Naive B cell (primary cell): ENCODE measurements at regions not wholly inside any gene's neighbourhood (a gene's known extent, or its start where the extent isn't known, plus 50 kb on each side); places are given as distances from the start of the nearest gene placed in this dataset.
"Not testable (repeated sequence)": the region's sequence is repeated elsewhere in the genome, so short reads cannot be mapped to it uniquely, and the experiment has no call there.

ENCODE experiments used
- ATAC-seq, 2 donors: fragments of 150-1000 bp; cut with Tn5 transposase; 2 replicates each; pipeline ENCODE4 v1.10.0; 2021; ENCODE audit warnings: low read depth in 2 of 2, mild to moderate bottlenecking in 2 of 2, moderate library complexity in 2 of 2
- DNase-seq: peaks from one replicate; pipeline ENCODE4 v3.0.0; 2022
- H3K27ac Mint-ChIP-seq, 6 donors: one replicate each; pipeline ENCODE4 v1.8.0; 2020 to 2022; ENCODE audit warnings: mild to moderate bottlenecking in 6 of 6, mixed read lengths in 6 of 6, moderate library complexity in 5 of 6, inconsistent platforms in 2 of 6
- H3K27me3 Mint-ChIP-seq, 3 donors: one replicate each; pipeline ENCODE4 v1.8.0; 2021 to 2022; ENCODE audit warnings: mixed read lengths in 3 of 3, mild to moderate bottlenecking in 1 of 3
- H3K36me3 Mint-ChIP-seq, 2 donors: one replicate each; pipeline ENCODE4 v1.8.0; 2020 to 2022; ENCODE audit warnings: mixed read lengths in 2 of 2, inconsistent platforms in 1 of 2, mild to moderate bottlenecking in 1 of 2
- H3K4me1 Mint-ChIP-seq, 3 donors: one replicate each; pipeline ENCODE4 v1.8.0; 2020 to 2022; ENCODE audit warnings: mixed read lengths in 3 of 3, inconsistent platforms in 1 of 3, mild to moderate bottlenecking in 1 of 3, moderate library complexity in 1 of 3
- H3K4me3 Mint-ChIP-seq, 8 donors: one replicate each; pipeline ENCODE4 v1.8.0; 2020 to 2022; ENCODE audit warnings: mild to moderate bottlenecking in 8 of 8, mixed read lengths in 8 of 8, moderate library complexity in 8 of 8, inconsistent platforms in 2 of 8
- H3K9me3 Mint-ChIP-seq, 7 donors: one replicate each; pipeline ENCODE4 v1.8.0; 2020 to 2022; ENCODE audit warnings: mixed read lengths in 7 of 7, mild to moderate bottlenecking in 5 of 7, inconsistent platforms in 2 of 7, moderate library complexity in 1 of 7

DNA sequence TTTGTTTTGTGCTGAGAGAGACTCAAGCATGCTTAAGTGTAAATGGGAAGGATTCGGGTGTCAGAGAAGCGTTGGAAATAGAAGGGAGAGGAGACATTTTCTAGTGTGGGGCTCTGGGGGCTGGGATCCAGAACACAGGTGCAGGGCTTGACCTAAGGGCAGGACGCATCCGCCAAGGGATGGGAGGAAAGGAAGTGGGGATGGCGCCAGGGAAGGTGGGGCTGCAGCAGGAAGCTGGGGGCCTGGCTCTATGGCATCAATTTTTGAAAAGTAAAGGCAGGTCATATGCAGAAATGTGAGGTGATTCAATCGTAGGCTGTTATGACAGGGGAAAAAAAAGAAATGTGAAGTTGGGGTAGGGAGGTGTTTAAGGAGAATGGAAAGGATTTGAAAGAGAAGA, 143.2 kb upstream of the SERTAD2 start:
- Mint-ChIP-seq H3K36me3 (no peaks in the 10 kb centered on the region), H3K27ac (no peak overlapping the region), H3K4me1 (no peaks in the 10 kb centered on the region), H3K27me3 (no peaks in the 10 kb centered on the region), H3K4me3 (no peak overlapping the region), H3K9me3 (peaks cover 0 to 1% (median 0%) of the 10 kb centered on the region in 7 donors)
- ATAC-seq = no peak
- no peak for DNase-seq

- H3K27me3 Mint-ChIP-seq = no peaks in the 10 kb centered on the region
Measured at GRCh38 chr2:64797881-64798575, 144.3 kb upstream of the SERTAD2 start.

DNA sequence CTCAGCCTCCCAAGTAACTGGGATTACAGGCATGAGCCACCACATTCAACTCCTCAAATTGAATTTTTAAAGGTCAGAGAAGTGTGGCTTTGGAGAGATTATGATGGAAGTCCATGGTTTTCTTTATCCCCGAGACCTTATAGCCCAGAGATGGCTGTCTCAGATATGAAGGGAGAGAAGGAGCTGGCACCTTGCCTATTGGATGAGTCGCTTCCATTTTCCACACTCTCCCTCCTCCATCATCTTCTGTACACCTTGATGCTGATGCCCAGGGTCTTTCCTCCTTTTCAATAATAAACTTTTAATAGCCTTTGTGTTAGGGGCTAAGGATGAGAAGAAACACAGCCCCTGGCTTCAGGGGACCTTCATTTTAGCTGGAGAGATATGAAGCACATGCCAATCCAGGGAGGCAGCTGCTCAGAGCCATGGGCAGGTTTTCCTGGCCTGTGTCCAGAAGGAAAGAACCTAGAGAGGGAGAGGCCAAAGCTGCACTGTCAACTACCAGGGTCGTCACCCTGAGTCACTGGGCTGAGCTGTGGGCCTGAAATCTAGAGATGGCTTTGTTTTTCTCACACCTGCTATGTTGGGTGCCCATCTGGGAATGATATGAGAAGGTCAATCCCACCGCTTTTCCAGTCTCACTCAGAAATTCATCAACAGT, 146.0 kb upstream of the SERTAD2 start:
- ATAC-seq = no peak
- Mint-ChIP-seq H3K9me3 (peaks cover 0 to 1% (median 0%) of the 10 kb centered on the region in 7 donors), H3K36me3 (no peaks in the 10 kb centered on the region), H3K27me3 (no peaks in the 10 kb centered on the region), H3K4me3 (no peak overlapping the region), H3K27ac (no peak overlapping the region), H3K4me1 (no peaks in the 10 kb centered on the region)
- DNase-seq = no peak

More at GRCh38 chr2:64797881-64798575, 144.3 kb upstream of the SERTAD2 start:
- H3K4me3 Mint-ChIP-seq = no peak overlapping the region
- peaks cover 0 to 1% (median 0%) of the 10 kb centered on the region in 7 donors for H3K9me3 Mint-ChIP-seq
- ATAC-seq (no peak), DNase-seq (no peak)
- H3K4me1 Mint-ChIP-seq = no peaks in the 10 kb centered on the region
- H3K27ac Mint-ChIP-seq = no peak overlapping the region
- H3K36me3 Mint-ChIP-seq = no peaks in the 10 kb centered on the region

- no peaks in the 10 kb centered on the region for H3K27me3 Mint-ChIP-seq
- DNase-seq (no peak), ATAC-seq (no peak)
- H3K36me3 Mint-ChIP-seq = peaks cover 0 to 9% of the 10 kb centered on the region in 2 donors
- no peak overlapping the region for H3K4me3 Mint-ChIP-seq
- H3K4me1 Mint-ChIP-seq = peaks cover 0 to 18% (median 14%) of the 10 kb centered on the region in 3 donors
- H3K9me3 Mint-ChIP-seq = no peaks in the 10 kb centered on the region
- no peak overlapping the region for H3K27ac Mint-ChIP-seq
Measured at GRCh38 chr2:64803776-64804175, 150.1 kb upstream of the SERTAD2 start.

DNA sequence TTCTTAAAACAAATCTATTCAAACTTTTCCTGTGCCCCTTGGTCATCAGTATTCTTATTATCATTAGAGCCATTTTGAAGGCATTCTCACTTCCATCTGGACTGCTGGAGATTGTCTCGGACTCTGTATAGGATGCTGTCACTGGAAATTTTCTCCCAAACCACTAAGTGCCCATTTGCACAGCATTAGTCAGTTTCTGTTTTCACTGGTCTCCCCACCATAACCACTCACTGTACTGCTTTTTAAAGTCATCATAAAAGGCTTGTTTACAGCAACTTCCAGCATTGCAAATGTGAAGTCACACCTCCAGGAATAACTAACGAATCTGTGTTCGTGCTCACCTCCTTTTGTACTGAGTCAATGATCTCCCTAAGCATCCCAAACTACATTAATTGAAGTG, 150.9 kb upstream of the SERTAD2 start:
- no peak for ATAC-seq
- Mint-ChIP-seq H3K27me3 (no peaks in the 10 kb centered on the region), H3K4me3 (no peak overlapping the region), H3K27ac (no peak overlapping the region), H3K36me3 (peaks cover 0 to 9% of the 10 kb centered on the region in 2 donors), H3K9me3 (no peaks in the 10 kb centered on the region), H3K4me1 (peaks cover 0 to 18% (median 14%) of the 10 kb centered on the region in 3 donors)
- DNase-seq = no peak

- H3K4me3 Mint-ChIP-seq = no peak overlapping the region
- no peaks in the 10 kb centered on the region for H3K27me3 Mint-ChIP-seq
- H3K9me3 Mint-ChIP-seq = no peaks in the 10 kb centered on the region
- peaks cover 7 to 25% (median 24%) of the 10 kb centered on the region in 3 donors for H3K4me1 Mint-ChIP-seq
- peaks cover 8 to 9% of the 10 kb centered on the region in 2 donors for H3K36me3 Mint-ChIP-seq
- DNase-seq (no peak), ATAC-seq (no peak)
- no peak overlapping the region for H3K27ac Mint-ChIP-seq
Measured at GRCh38 chr2:64807417-64807816, 153.7 kb upstream of the SERTAD2 start.

GRCh38 chr2:64808092-64808491, 154.4 kb upstream of the SERTAD2 start:
- Mint-ChIP-seq H3K27ac (peak overlapping the region in 1 of 6 donors; percentile 12), H3K4me1 (peaks cover 7 to 25% (median 24%) of the 10 kb centered on the region in 3 donors), H3K36me3 (peaks cover 8 to 9% of the 10 kb centered on the region in 2 donors), H3K27me3 (no peaks in the 10 kb centered on the region), H3K9me3 (no peaks in the 10 kb centered on the region), H3K4me3 (no peak overlapping the region)
- DNase-seq (no peak), ATAC-seq (no peak)

DNA sequence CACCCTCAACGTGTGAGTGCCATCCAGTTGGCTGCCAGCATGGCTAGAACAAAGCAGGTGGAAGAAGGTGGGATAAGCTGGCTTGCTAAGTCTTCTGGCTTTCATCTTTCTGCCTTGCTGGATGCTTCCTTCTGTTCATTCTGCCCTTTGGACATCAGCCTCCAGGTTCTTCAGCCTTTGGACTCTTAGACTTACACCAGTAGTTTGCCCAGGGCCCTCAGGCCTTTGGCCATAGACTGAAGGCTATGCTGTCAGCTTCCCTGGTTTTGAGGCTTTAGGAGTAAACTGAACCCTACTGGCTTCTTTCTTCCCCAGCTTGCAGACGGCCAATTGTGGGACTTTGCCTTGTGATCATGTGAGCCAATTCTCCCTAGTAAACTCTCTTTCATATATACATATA, 155.0 kb upstream of the SERTAD2 start:
- no peak overlapping the region for H3K4me3 Mint-ChIP-seq
- no peak overlapping the region for H3K27ac Mint-ChIP-seq
- ATAC-seq (no peak), DNase-seq (no peak)
- no peaks in the 10 kb centered on the region for H3K27me3 Mint-ChIP-seq
- H3K36me3 Mint-ChIP-seq = peaks cover 8 to 9% of the 10 kb centered on the region in 2 donors
- H3K9me3 Mint-ChIP-seq = no peaks in the 10 kb centered on the region
- H3K4me1 Mint-ChIP-seq = peaks cover 7 to 25% (median 24%) of the 10 kb centered on the region in 3 donors

GRCh38 chr2:64809216-64809615, 155.5 kb upstream of the SERTAD2 start:
- no peaks in the 10 kb centered on the region for H3K9me3 Mint-ChIP-seq
- no peak overlapping the region for H3K4me3 Mint-ChIP-seq
- peaks cover 7 to 25% (median 24%) of the 10 kb centered on the region in 3 donors for H3K4me1 Mint-ChIP-seq
- H3K36me3 Mint-ChIP-seq = peaks cover 8 to 9% of the 10 kb centered on the region in 2 donors
- ATAC-seq = no peak
- no peaks in the 10 kb centered on the region for H3K27me3 Mint-ChIP-seq
- no peak overlapping the region for H3K27ac Mint-ChIP-seq
- DNase-seq = no peak

GRCh38 chr2:64812285-64812684, 158.6 kb upstream of the SERTAD2 start:
- no peak overlapping the region for H3K4me3 Mint-ChIP-seq
- peaks cover 0 to 2% (median 0%) of the 10 kb centered on the region in 7 donors for H3K9me3 Mint-ChIP-seq
- H3K36me3 Mint-ChIP-seq = peaks cover 5 to 8% of the 10 kb centered on the region in 2 donors
- no peak for DNase-seq
- H3K4me1 Mint-ChIP-seq = peaks cover 7 to 22% (median 20%) of the 10 kb centered on the region in 3 donors
- no peaks in the 10 kb centered on the region for H3K27me3 Mint-ChIP-seq
- no peak for ATAC-seq
- H3K27ac Mint-ChIP-seq = peak overlapping the region in 3 of 6 donors; percentile 5 to 84 (median 69)

DNA sequence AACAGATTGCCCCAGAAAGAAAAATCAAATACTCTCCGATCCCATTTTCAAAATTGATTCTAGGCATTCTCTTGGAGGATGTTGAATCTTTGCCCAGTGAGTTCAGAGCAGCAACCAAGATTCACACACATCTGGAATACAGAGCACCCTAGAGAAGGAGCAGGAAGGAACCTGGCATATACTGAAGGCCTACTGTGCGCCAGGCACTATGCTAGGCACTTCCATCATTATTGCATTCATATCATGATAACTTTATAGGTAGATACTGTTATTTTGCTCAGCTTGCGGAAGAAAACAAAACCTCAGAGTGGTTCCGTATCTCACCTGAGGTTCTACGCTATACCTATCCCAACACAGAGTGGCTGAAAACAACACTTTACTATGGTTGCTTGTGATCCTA, 160.3 kb upstream of the SERTAD2 start:
- Mint-ChIP-seq H3K9me3 (peaks cover 0 to 2% (median 0%) of the 10 kb centered on the region in 7 donors), H3K4me1 (peaks cover 14 to 18% (median 17%) of the 10 kb centered on the region in 3 donors), H3K27ac (no peak overlapping the region), H3K27me3 (no peaks in the 10 kb centered on the region), H3K36me3 (peaks cover 0 to 8% of the 10 kb centered on the region in 2 donors), H3K4me3 (no peak overlapping the region)
- DNase-seq (no peak), ATAC-seq (no peak)

GRCh38 chr2:64816526-64816925, 162.8 kb upstream of the SERTAD2 start:
- H3K27me3 Mint-ChIP-seq, H3K9me3 Mint-ChIP-seq, ATAC-seq, H3K4me3 Mint-ChIP-seq, H3K36me3 Mint-ChIP-seq, DNase-seq: not testable (repeated sequence)
- H3K27ac Mint-ChIP-seq = peak overlapping the region in 2 of 6 donors; percentile 70 to 91
- H3K4me1 Mint-ChIP-seq = peaks cover 22 to 36% (median 29%) of the 10 kb centered on the region in 3 donors

DNA sequence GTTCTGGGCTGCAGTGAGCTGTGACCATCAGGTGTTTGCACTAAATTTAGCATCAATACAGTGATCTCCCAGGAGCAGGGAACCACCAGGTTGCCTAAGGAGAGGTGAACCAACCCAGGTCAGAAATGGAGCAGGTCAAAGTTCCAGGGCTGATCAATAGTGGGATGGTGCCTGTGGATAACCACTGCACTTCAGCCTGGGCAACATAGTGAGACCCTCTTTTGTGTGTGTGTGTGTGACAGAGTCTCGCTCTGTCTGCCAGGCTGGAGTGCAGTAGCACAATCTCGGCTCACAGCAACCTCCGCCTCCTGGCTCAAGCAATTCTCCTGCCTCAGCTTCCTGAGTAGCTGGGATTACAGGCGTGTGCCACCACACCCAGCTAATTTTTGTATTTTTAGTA, 163.7 kb upstream of the SERTAD2 start:
- H3K27ac Mint-ChIP-seq = no peak overlapping the region
- DNase-seq (no peak), ATAC-seq (no peak)
- H3K9me3 Mint-ChIP-seq = peaks cover 0 to 2% (median 0%) of the 10 kb centered on the region in 7 donors
- peaks cover 15 to 27% (median 22%) of the 10 kb centered on the region in 3 donors for H3K4me1 Mint-ChIP-seq
- H3K36me3 Mint-ChIP-seq = no peaks in the 10 kb centered on the region
- H3K4me3 Mint-ChIP-seq = no peak overlapping the region
- no peaks in the 10 kb centered on the region for H3K27me3 Mint-ChIP-seq

DNA sequence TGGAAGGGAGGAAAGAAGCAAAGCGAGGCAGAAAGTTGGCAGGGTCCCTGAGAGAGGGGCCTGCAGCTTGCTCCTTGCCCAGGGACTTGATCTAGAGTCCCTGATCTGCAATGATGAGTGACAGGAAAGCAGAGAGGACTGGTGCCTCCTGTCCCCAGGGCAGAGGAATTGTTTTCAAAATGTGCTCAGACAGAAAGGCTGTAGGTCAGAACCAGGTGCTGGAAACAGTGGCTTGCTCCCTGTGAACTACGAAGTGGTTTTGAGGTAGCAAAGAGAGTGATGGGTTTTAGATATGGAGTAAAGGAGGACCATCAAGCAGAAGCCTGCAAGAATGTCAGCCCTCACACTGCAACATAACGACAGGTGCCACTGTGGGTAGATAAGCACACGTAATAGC, 164.9 kb upstream of the SERTAD2 start:
- H3K27me3 Mint-ChIP-seq = no peaks in the 10 kb centered on the region
- ATAC-seq (no peak), DNase-seq (no peak)
- H3K9me3 Mint-ChIP-seq = peaks cover 0 to 2% (median 0%) of the 10 kb centered on the region in 7 donors
- H3K27ac Mint-ChIP-seq = peak overlapping the region in 4 of 6 donors; percentile 38 to 91 (median 73)
- H3K4me1 Mint-ChIP-seq = peaks cover 15 to 33% (median 22%) of the 10 kb centered on the region in 3 donors
- H3K36me3 Mint-ChIP-seq = no peaks in the 10 kb centered on the region
- H3K4me3 Mint-ChIP-seq = peak overlapping the region in 5 of 8 donors; percentile 34 to 80 (median 50)
